H9 (cell line): ENCODE measurements at regions not wholly inside any gene's neighbourhood (a gene's known extent, or its start where the extent isn't known, plus 50 kb on each side); places are given as distances from the start of the nearest gene placed in this dataset.

ENCODE experiments used
- DNase-seq: peaks from one replicate; pipeline ENCODE4 v3.0.0-alpha.2; 2017
- H2AFZ ChIP-seq: one replicate; pipeline ENCODE4 v1.6.1; 2013; ENCODE audit warnings: mild to moderate bottlenecking, low read length, control low read depth, moderate library complexity
- H2AK5ac ChIP-seq: 2 replicates; pipeline ENCODE4 v1.6.1; 2013; ENCODE audit warnings: low read length, control low read depth, mixed read lengths; ENCODE audit not compliant: insufficient read length
- H2BK120ac ChIP-seq: one replicate; pipeline ENCODE4 v1.6.1; 2013; ENCODE audit warnings: low read depth, mild to moderate bottlenecking, low read length, control low read depth, inconsistent platforms; ENCODE audit not compliant: poor library complexity, severe bottlenecking
- H2BK12ac ChIP-seq: 2 replicates; pipeline ENCODE4 v1.6.1; 2013; ENCODE audit warnings: low read length, control low read depth, mixed read lengths, low read depth; ENCODE audit not compliant: insufficient read length
- H2BK15ac ChIP-seq: 2 replicates; pipeline ENCODE4 v1.6.1; 2013; ENCODE audit warnings: low read depth, low read length, control low read depth
- H2BK20ac ChIP-seq: one replicate; pipeline ENCODE4 v1.6.1; 2013; ENCODE audit warnings: low read depth, mild to moderate bottlenecking, low read length, control low read depth, inconsistent platforms; ENCODE audit not compliant: poor library complexity, severe bottlenecking
- H2BK5ac ChIP-seq: 2 replicates; pipeline ENCODE4 v1.6.1; 2013; ENCODE audit warnings: low read length, control low read depth, mixed read lengths; ENCODE audit not compliant: insufficient read length
- H3K14ac ChIP-seq: 2 replicates; pipeline ENCODE4 v1.6.1; 2013; ENCODE audit warnings: low read length, control low read depth; ENCODE audit not compliant: insufficient read depth
- H3K18ac ChIP-seq: 2 replicates; pipeline ENCODE4 v1.6.1; 2013; ENCODE audit warnings: low read depth, mild to moderate bottlenecking, mixed read lengths, low read length, control low read depth; ENCODE audit not compliant: insufficient read length
- H3K23ac ChIP-seq: 2 replicates; pipeline ENCODE4 v1.6.1; 2013; ENCODE audit warnings: low read length, control low read depth, mixed read lengths, low read depth; ENCODE audit not compliant: insufficient read length
- H3K23me2 ChIP-seq: 2 replicates; pipeline ENCODE4 v1.6.1; 2013; ENCODE audit warnings: low read depth, mild to moderate bottlenecking, mixed read lengths, low read length, control low read depth; ENCODE audit not compliant: insufficient read length, poor library complexity, severe bottlenecking
- H3K27ac ChIP-seq: 2 replicates; pipeline ENCODE4 v1.5.1; 2013; ENCODE audit warnings: low read length, control low read depth, mixed read lengths, low read depth; ENCODE audit not compliant: insufficient read length
- H3K27me3 ChIP-seq: 2 replicates; pipeline ENCODE4 v1.6.1; 2013; ENCODE audit warnings: low read length, control low read depth, inconsistent platforms; ENCODE audit not compliant: insufficient read depth
- H3K4ac ChIP-seq: 2 replicates; pipeline ENCODE4 v1.6.1; 2013; ENCODE audit warnings: low read depth, mild to moderate bottlenecking, control low read depth, inconsistent platforms, low read length, moderate library complexity
- H3K4me1 ChIP-seq: 2 replicates; pipeline ENCODE4 v1.6.1; 2013; ENCODE audit warnings: low read length, control low read depth, inconsistent platforms; ENCODE audit not compliant: insufficient read depth
- H3K4me2 ChIP-seq: 2 replicates; pipeline ENCODE4 v1.6.1; 2013; ENCODE audit warnings: low read length, control low read depth, mixed read lengths; ENCODE audit not compliant: insufficient read length, insufficient read depth
- H3K56ac ChIP-seq: 2 replicates; pipeline ENCODE4 v1.6.1; 2013; ENCODE audit warnings: low read depth, mild to moderate bottlenecking, mixed read lengths, low read length, control low read depth; ENCODE audit not compliant: insufficient read length
- H3K79me1 ChIP-seq: 2 replicates; pipeline ENCODE4 v1.6.1; 2013; ENCODE audit warnings: low read depth, mild to moderate bottlenecking, moderate library complexity, low read length, control low read depth, inconsistent platforms; ENCODE audit not compliant: insufficient read depth, poor library complexity, severe bottlenecking
- H3K79me2 ChIP-seq: 2 replicates; pipeline ENCODE4 v1.6.1; 2013; ENCODE audit warnings: low read length, control low read depth, inconsistent platforms; ENCODE audit not compliant: insufficient read depth
- H3K9ac ChIP-seq: 2 replicates; pipeline ENCODE4 v1.6.1; 2013; ENCODE audit warnings: low read length, control low read depth, mixed read lengths; ENCODE audit not compliant: insufficient read length; ENCODE audit errors: extremely low read depth
- H3K9me3 ChIP-seq: one replicate; pipeline ENCODE4 v1.6.1; 2013; ENCODE audit warnings: low read depth, low read length, inconsistent platforms; ENCODE audit not compliant: control insufficient read depth
- H3T11ph ChIP-seq: one replicate; pipeline ENCODE4 v1.6.1; 2013; ENCODE audit warnings: mild to moderate bottlenecking, low read length, control low read depth, inconsistent platforms
- H4K20me1 ChIP-seq: one replicate; pipeline ENCODE4 v1.6.1; 2013; ENCODE audit not compliant: control insufficient read depth, insufficient read length, insufficient read depth
- H4K5ac ChIP-seq: 2 replicates; pipeline ENCODE4 v1.6.1; 2013; ENCODE audit warnings: low read depth, mild to moderate bottlenecking, mixed read lengths, low read length, control low read depth; ENCODE audit not compliant: insufficient read length
- H4K8ac ChIP-seq: replicated peaks from 2 replicates; pipeline ENCODE4 v1.6.1; 2013; ENCODE audit warnings: low read length, control low read depth, mixed read lengths, low read depth; ENCODE audit not compliant: insufficient read length
- H4K91ac ChIP-seq: 2 replicates; pipeline ENCODE4 v1.6.1; 2013; ENCODE audit warnings: low read depth, mild to moderate bottlenecking, moderate library complexity, mixed read lengths, low read length, control low read depth; ENCODE audit not compliant: insufficient read length
- H3K27ac Mint-ChIP-seq, 3 experiments: 2 replicates in 2 of 3; 3 replicates in 1 of 3; pipeline ENCODE4 v1.8.0; 2020 to 2021; ENCODE audit warnings: mixed read lengths in 3 of 3, mild to moderate bottlenecking in 1 of 3, moderate library complexity in 1 of 3
- H3K27me3 Mint-ChIP-seq: 2 replicates; pipeline ENCODE4 v1.8.0; 2021; ENCODE audit warnings: low read depth, mild to moderate bottlenecking, moderate library complexity, mixed read lengths
- H3K36me3 Mint-ChIP-seq, 3 experiments: 2 replicates in 2 of 3; 3 replicates in 1 of 3; pipeline ENCODE4 v1.8.0; 2020 to 2021; ENCODE audit warnings: low read depth in 3 of 3, mixed read lengths in 3 of 3; ENCODE audit not compliant: insufficient read depth in 1 of 3
- H3K4me1 Mint-ChIP-seq, 2 experiments: 2 replicates each; pipeline ENCODE4 v1.8.0; 2020; ENCODE audit warnings: mixed read lengths in 2 of 2
- H3K4me3 Mint-ChIP-seq, 2 experiments: 2 replicates in 1 of 2; 3 replicates in 1 of 2; pipeline ENCODE4 v1.8.0; 2020 to 2021; ENCODE audit warnings: mild to moderate bottlenecking in 2 of 2, mixed read lengths in 2 of 2, moderate library complexity in 1 of 2
- H3K9me3 Mint-ChIP-seq, 2 experiments: 2 replicates in 1 of 2; 3 replicates in 1 of 2; pipeline ENCODE4 v1.8.0; 2020; ENCODE audit warnings: mild to moderate bottlenecking in 2 of 2, mixed read lengths in 2 of 2, moderate library complexity in 1 of 2
- WGBS: extraction: QIAGEN DNeasy Blood & Tissue Kit; methylation state at CpG from one replicate; pipeline ENCODE4 v1.1.7; 2013; ENCODE audit warnings: missing lambda C conversion rate, low lambda C conversion rate, mixed read lengths; ENCODE audit not compliant: insufficient read length; ENCODE audit errors: extremely low coverage; 5-methylcytosine and 5-hydroxymethylcytosine counted together
- TF ChIP-seq, protein P1 (sequence below): fragments of 200-600 bp; sonication (generic); conservative IDR thresholded peaks from 3 replicates; pipeline ENCODE4 v1.8.0; 2021; ENCODE audit warnings: antibody characterized with exemption, mild to moderate bottlenecking

DNA sequence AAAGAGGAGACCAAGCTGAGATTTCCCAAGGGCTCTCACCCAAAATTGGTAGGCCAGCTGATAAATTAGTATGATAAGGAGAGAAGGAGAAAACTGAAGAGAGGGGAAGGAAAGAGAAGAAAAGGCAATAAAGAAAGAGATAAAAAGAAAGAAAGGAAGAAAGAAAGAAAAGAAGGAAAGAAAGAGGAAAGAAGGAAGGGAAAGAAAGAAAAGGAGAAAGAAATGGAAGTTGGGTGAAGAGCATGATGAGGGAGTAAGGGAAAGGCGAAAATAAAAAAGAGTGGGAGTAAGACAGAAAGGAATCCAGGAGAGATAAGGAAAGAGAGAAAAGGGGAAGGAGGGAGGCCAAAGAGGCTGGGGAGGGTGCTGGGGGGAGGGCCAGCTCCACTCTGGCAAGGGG, 95.4 kb downstream of the MRM1 start:
- H3K4me3 Mint-ChIP-seq = no peak overlapping the region
- Histone ChIP-seq H2BK15ac (no peak overlapping the region), H3K27me3 (peaks cover 4% of the 10 kb centered on the region; the same call in 1 of the 2 replicates), H4K91ac (no peak overlapping the region), H3K79me1 (no peaks in the 10 kb centered on the region), H3K9ac (no peak overlapping the region), H3K56ac (no peak overlapping the region), H3K27ac (no peak overlapping the region), H3T11ph (no peak overlapping the region), H3K18ac (no peak overlapping the region), H2BK120ac (no peak overlapping the region), H4K8ac (no peak overlapping the region), H3K14ac (no peak overlapping the region; the same call in 1 of the 2 replicates), H3K9me3 (no peaks in the 10 kb centered on the region), H4K20me1 (no peaks in the 10 kb centered on the region), H2BK20ac (no peak overlapping the region), H3K4ac (no peak overlapping the region), H2BK12ac (no peak overlapping the region), H3K79me2 (no peaks in the 10 kb centered on the region), H3K23me2 (peaks cover 4% of the 10 kb centered on the region), H2AK5ac (no peak overlapping the region), H3K23ac (no peak overlapping the region), H3K4me2 (no peak overlapping the region), H4K5ac (no peak overlapping the region), H2BK5ac (no peak overlapping the region), H2AFZ (no peak overlapping the region), H3K4me1 (no peaks in the 10 kb centered on the region)
- H3K4me1 Mint-ChIP-seq = peaks cover 16 to 33% of the 10 kb centered on the region in 2 experiments
- no peak overlapping the region for H3K27ac Mint-ChIP-seq
- no peaks in the 10 kb centered on the region for H3K9me3 Mint-ChIP-seq
- peaks cover 71% of the 10 kb centered on the region for H3K27me3 Mint-ChIP-seq
- WGBS = 100% methylated on average over 1 of the region's 1 CpG
- TF ChIP-seq, protein P1, sequence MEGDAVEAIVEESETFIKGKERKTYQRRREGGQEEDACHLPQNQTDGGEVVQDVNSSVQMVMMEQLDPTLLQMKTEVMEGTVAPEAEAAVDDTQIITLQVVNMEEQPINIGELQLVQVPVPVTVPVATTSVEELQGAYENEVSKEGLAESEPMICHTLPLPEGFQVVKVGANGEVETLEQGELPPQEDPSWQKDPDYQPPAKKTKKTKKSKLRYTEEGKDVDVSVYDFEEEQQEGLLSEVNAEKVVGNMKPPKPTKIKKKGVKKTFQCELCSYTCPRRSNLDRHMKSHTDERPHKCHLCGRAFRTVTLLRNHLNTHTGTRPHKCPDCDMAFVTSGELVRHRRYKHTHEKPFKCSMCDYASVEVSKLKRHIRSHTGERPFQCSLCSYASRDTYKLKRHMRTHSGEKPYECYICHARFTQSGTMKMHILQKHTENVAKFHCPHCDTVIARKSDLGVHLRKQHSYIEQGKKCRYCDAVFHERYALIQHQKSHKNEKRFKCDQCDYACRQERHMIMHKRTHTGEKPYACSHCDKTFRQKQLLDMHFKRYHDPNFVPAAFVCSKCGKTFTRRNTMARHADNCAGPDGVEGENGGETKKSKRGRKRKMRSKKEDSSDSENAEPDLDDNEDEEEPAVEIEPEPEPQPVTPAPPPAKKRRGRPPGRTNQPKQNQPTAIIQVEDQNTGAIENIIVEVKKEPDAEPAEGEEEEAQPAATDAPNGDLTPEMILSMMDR = no peak
- DNase-seq = no peak
- H3K36me3 Mint-ChIP-seq = no peaks in the 10 kb centered on the region
